HG03457 (cell line): ENCODE measurements at regions not wholly inside any gene's neighbourhood (a gene's known extent, or its start where the extent isn't known, plus 50 kb on each side); places are given as distances from the start of the nearest gene placed in this dataset.

Experiments used
- ATAC-seq: cut with Tn5 transposase; IDR thresholded peaks from one replicate; pipeline ENCODE4 v1.9.1; 2021; ENCODE audit warnings: moderate number of reproducible peaks; ENCODE audit not compliant: unreplicated experiment

GRCh38 chr6:6518631-6519427 lies 69.7 kb upstream of the LY86 start:
- ATAC-seq = no peak

GRCh38 chr6:6521961-6522482 lies 66.5 kb upstream of the LY86 start:
- no peak for ATAC-seq

- no peak for ATAC-seq
Measured at GRCh38 chr6:6522709-6523108, 65.8 kb upstream of the LY86 start.

GRCh38 chr6:6524951-6525350 lies 63.6 kb upstream of the LY86 start:
- no peak for ATAC-seq

- ATAC-seq = no peak
Measured at GRCh38 chr6:6525933-6526332, 62.6 kb upstream of the LY86 start.

GRCh38 chr6:6529275-6529674 lies 59.2 kb upstream of the LY86 start:
- no peak for ATAC-seq

GRCh38 chr6:6533176-6533575 lies 55.3 kb upstream of the LY86 start:
- no peak for ATAC-seq

- no peak for ATAC-seq
Measured at GRCh38 chr6:6534399-6534798, 54.1 kb upstream of the LY86 start.

GRCh38 chr6:6537488-6538260 lies 50.8 kb upstream of the LY86 start:
- no peak for ATAC-seq

GRCh38 chr6:6538261-6538660 lies 50.3 kb upstream of the LY86 start:
- ATAC-seq = no peak
